ENCODE measurements at regions not wholly inside any gene's neighbourhood (a gene's known extent, or its start where the extent isn't known, plus 50 kb on each side); places are given as distances from the start of the nearest gene placed in this dataset.

- no peak for TF ChIP-seq CTCF (IDR thresholded peaks at IDR 0.05; ENCODE audit: control insufficient read depth, extremely low read depth, insufficient read depth)
- H3K4me3 ChIP-seq (ENCODE audit: low read depth, low read length): no peak overlapping the region
- DNase-seq (ENCODE audit: low read depth): no peak
Measured at GRCh38 chr10:88086187-88086960, 222.9 kb downstream of the PTEN start.

- no peak for DNase-seq (ENCODE audit: low read depth)
- no peak for TF ChIP-seq CTCF (IDR thresholded peaks at IDR 0.05; ENCODE audit: control insufficient read depth, extremely low read depth, insufficient read depth)
Measured at GRCh38 chr10:88088441-88089340, 225.3 kb downstream of the PTEN start.

GRCh38 chr10:88089498-88089897 is 226.1 kb downstream of the PTEN start:
- TF ChIP-seq CTCF (IDR thresholded peaks at IDR 0.05; ENCODE audit: control insufficient read depth, extremely low read depth, insufficient read depth): no peak
- no peak overlapping the region for H3K4me3 ChIP-seq (ENCODE audit: low read depth, low read length)
- DNase-seq (ENCODE audit: low read depth): no peak

More at GRCh38 chr10:88088441-88089340, 225.3 kb downstream of the PTEN start:
- no peak overlapping the region for H3K4me3 ChIP-seq (ENCODE audit: low read depth, low read length)

GRCh38 chr10:88090568-88091214 is 227.3 kb downstream of the PTEN start:
- DNase-seq (ENCODE audit: low read depth): no peak
- no peak for TF ChIP-seq CTCF (IDR thresholded peaks at IDR 0.05; ENCODE audit: control insufficient read depth, extremely low read depth, insufficient read depth)
- H3K4me3 ChIP-seq (ENCODE audit: low read depth, low read length): no peak overlapping the region

GRCh38 chr10:88091490-88092061 is 228.2 kb downstream of the PTEN start:
- no peak for DNase-seq (ENCODE audit: low read depth)
- TF ChIP-seq CTCF (IDR thresholded peaks at IDR 0.05; ENCODE audit: control insufficient read depth, extremely low read depth, insufficient read depth): no peak
- H3K4me3 ChIP-seq (ENCODE audit: low read depth, low read length): no peak overlapping the region

- H3K4me3 ChIP-seq (ENCODE audit: low read depth, low read length): no peak overlapping the region
- no peak for TF ChIP-seq CTCF (IDR thresholded peaks at IDR 0.05; ENCODE audit: control insufficient read depth, extremely low read depth, insufficient read depth)
- no peak for DNase-seq (ENCODE audit: low read depth)
Measured at GRCh38 chr10:88092265-88092664, 228.8 kb downstream of the PTEN start.

Data from LNCaP clone FGC (cell line).